ENCODE measurements at regions not wholly inside any gene's neighbourhood (a gene's known extent, or its start where the extent isn't known, plus 50 kb on each side); places are given as distances from the start of the nearest gene placed in this dataset.

DNA sequence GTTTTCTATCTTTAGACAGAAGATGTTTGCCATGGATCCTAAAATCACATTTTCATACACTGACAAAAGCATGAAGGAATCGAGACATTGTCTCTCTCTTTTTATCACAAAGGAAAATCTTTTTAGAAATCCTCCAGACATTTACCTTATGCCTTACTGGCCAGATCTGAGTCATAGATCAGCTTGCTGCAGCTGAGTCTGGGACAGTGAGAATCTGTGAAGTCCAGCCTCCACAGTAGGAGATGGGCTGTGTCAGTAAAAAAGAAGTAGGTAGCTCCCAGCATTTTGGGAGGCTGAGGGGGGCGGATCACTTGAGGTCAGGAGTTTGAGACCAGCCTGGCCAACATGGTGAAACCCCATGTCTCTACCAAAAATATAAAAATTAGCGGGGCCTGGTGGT lies 333.4 kb upstream of the ZNF462 start:
- Histone ChIP-seq H3K9me3 (no peaks in the 10 kb centered on the region), H3K36me3 (no peaks in the 10 kb centered on the region), H3K27ac (no peak overlapping the region), H3K27me3 (no peaks in the 10 kb centered on the region), H3K4me3 (no peak overlapping the region), H3K4me1 (no peaks in the 10 kb centered on the region)
- DNase-seq (ENCODE audit: low spot score), result no peak
- TF ChIP-seq, protein P1, sequence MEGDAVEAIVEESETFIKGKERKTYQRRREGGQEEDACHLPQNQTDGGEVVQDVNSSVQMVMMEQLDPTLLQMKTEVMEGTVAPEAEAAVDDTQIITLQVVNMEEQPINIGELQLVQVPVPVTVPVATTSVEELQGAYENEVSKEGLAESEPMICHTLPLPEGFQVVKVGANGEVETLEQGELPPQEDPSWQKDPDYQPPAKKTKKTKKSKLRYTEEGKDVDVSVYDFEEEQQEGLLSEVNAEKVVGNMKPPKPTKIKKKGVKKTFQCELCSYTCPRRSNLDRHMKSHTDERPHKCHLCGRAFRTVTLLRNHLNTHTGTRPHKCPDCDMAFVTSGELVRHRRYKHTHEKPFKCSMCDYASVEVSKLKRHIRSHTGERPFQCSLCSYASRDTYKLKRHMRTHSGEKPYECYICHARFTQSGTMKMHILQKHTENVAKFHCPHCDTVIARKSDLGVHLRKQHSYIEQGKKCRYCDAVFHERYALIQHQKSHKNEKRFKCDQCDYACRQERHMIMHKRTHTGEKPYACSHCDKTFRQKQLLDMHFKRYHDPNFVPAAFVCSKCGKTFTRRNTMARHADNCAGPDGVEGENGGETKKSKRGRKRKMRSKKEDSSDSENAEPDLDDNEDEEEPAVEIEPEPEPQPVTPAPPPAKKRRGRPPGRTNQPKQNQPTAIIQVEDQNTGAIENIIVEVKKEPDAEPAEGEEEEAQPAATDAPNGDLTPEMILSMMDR (IDR thresholded peaks at IDR 0.05), result no peak

DNA sequence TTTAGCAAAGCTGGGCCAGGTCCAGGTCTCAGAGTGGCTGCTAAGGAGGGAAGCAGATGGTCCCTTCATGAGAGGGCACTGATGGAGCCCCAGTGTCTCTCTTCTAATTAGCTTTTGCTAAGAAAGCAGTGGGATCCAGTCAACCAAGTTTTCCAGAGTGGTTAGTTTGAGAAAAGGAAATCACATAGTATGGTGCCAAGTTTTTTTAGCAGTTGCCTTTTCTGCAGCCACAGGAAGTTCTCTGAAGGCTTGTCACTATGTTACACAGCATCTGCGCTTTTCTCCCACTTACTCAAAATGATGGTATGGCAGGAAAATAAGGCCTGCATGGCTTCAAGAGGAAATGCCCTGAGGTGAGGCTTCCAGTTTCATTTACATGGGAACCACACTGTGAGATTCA lies 331.5 kb upstream of the ZNF462 start:
- Histone ChIP-seq H3K27me3 (no peaks in the 10 kb centered on the region), H3K4me1 (peaks cover 0 to 8% of the 10 kb centered on the region in 2 donors), H3K36me3 (no peaks in the 10 kb centered on the region), H3K9me3 (no peaks in the 10 kb centered on the region), H3K4me3 (no peak overlapping the region), H3K27ac (no peak overlapping the region)
- TF ChIP-seq, protein P1 (IDR thresholded peaks at IDR 0.05), result no peak
- no peak for DNase-seq (ENCODE audit: low spot score)

DNA sequence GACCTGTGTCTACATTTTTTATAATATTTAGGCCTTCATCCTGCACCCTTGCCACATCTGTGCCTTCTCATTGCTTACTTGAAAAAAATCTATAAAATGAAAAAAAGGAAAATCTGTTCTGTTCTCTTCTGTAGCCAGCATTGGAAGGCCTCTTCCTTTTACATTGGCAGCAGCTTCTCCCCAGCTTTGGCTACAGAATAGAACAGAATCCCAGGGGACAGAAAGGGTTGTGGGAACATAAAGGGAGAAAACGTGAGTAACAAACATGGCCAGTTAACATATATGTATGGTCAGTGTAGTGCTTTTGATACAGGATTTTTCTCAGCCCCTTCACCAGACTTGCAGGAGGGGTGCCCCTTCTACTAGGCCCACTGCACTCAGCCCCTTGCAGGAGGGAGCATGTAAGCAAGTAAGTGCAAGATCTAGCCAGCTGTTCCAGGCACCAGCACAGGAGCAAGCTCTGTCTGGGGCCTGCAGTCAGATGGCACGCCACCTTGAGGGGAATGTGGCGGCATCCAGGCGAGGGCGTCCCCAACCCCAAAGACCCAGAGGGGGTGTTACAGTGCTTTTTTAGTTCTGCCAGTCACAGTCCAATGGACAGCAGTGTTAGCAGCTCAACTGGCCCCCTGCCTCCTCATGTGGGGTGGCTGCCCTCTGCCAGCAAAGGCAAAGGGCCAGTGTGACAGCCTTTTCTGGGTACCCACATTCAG lies 330.5 kb upstream of the ZNF462 start:
- H3K27me3 ChIP-seq, result no peaks in the 10 kb centered on the region
- TF ChIP-seq, protein P1 (IDR thresholded peaks at IDR 0.05), result no peak
- no peak overlapping the region for H3K4me3 ChIP-seq
- no peak overlapping the region for H3K27ac ChIP-seq
- H3K36me3 ChIP-seq, result no peaks in the 10 kb centered on the region
- no peak for DNase-seq (ENCODE audit: low spot score)
- H3K4me1 ChIP-seq, result peaks cover 0 to 8% of the 10 kb centered on the region in 2 donors
- H3K9me3 ChIP-seq, result no peaks in the 10 kb centered on the region

DNA sequence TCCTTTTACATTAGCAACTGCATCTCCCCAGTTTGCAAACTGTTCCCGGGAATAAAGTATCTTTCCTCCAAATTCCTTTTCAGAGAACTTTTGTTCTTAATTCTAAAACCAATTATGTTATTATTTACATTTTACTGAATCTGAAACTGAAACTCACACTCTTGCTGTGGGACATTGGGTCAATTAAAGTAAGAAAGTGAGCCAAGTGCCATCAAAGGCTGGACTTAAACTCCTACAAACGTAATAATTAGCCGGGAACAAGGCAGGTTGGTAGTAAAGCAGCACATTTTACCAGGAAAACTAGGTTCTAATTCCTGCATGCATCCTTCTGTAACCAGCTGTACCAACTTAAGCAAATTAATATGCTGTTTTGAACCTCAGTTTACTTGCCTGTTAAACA lies 328.2 kb upstream of the ZNF462 start:
- no peak overlapping the region for H3K4me3 ChIP-seq
- peaks cover 0 to 8% of the 10 kb centered on the region in 2 donors for H3K4me1 ChIP-seq
- no peaks in the 10 kb centered on the region for H3K9me3 ChIP-seq
- TF ChIP-seq, protein P1 (IDR thresholded peaks at IDR 0.05), result no peak
- H3K36me3 ChIP-seq, result no peaks in the 10 kb centered on the region
- H3K27me3 ChIP-seq, result no peaks in the 10 kb centered on the region
- no peak overlapping the region for H3K27ac ChIP-seq
- DNase-seq (ENCODE audit: low spot score), result no peak

DNA sequence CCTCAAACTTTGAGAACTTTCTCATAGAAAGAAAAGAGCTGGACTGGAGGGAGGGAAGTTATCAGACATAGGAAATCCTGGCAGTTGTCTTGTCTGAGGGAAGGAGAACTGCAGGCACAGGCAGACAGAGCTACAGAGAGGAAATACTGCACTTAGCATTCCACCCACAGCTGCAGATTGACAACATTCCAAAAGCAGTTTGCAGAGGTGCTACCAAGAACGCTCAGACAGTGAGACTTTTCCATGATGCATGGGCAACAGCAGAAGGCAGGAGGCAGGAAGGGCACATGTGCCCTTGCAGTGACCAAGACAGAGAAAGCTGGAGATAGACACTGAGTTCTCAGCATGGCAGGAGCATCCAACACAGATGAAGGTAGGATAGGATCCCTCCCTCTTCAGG lies 327.5 kb upstream of the ZNF462 start:
- Histone ChIP-seq H3K4me1 (peaks cover 0 to 8% of the 10 kb centered on the region in 2 donors), H3K27ac (no peak overlapping the region), H3K27me3 (no peaks in the 10 kb centered on the region), H3K9me3 (no peaks in the 10 kb centered on the region), H3K4me3 (no peak overlapping the region), H3K36me3 (no peaks in the 10 kb centered on the region)
- TF ChIP-seq, protein P1 (IDR thresholded peaks at IDR 0.05), result no peak
- DNase-seq (ENCODE audit: low spot score), result no peak

Measured in right atrium auricular region (tissue), 2 donors.